HG03095 (cell line): ENCODE measurements at regions not wholly inside any gene's neighbourhood (a gene's known extent, or its start where the extent isn't known, plus 50 kb on each side); places are given as distances from the start of the nearest gene placed in this dataset.

Experiments used
- ATAC-seq: cut with Tn5 transposase; IDR thresholded peaks from one replicate; pipeline ENCODE4 v1.9.1; 2021; ENCODE audit warnings: moderate library complexity; ENCODE audit not compliant: unreplicated experiment

DNA sequence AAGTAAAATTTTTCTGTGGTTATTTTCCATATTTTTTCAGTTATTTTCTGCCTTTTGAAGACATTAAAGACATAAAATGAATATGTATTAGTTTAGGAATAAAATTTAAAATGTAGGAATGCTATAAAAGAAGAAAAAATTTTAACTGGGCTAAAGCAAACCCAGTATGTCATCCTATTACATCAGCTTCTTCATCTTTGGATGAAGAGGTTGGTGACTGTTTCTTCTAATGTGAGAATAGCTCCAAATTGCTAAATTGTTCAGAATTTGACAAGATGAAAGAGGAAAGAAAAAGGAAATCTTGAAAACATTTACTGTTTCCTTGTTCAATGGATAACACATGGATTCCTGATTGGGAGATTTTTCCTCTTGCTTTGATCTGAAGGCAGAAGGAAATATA, 52.7 kb upstream of the PZP start:
- no peak for ATAC-seq

DNA sequence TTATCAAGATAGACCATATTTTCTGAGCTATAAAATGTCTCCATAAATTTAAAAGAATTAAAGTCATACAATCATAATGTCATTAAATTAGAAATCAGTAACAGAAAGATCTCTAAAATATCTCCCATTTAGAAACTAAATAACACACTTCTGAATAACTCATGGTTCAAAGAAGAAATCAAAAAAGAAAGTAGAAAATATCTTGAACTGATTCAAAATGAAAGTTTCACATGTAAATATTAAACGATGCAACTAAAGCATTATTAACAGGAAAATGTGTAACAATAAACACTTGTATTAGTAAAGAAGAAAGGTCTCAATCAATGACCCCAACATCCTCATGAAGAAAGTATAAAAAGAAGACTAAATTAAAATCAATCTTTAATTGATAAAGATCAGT, 50.5 kb upstream of the PZP start:
- ATAC-seq, result no peak
